Activated CD8-positive, alpha-beta T cell treated with anti-CD3 and anti-CD28 coated beads for 36 hours (primary cell): ENCODE measurements at regions not wholly inside any gene's neighbourhood (a gene's known extent, or its start where the extent isn't known, plus 50 kb on each side); places are given as distances from the start of the nearest gene placed in this dataset.

Experiments
- ATAC-seq: fragments of 200-7000 bp; cut with Tn5 transposase; one replicate; pipeline ENCODE4 v1.10.0; 2021; ENCODE audit warnings: mild to moderate bottlenecking, moderate library complexity
- CTCF ChIA-PET: fragments of 350-600 bp; sonication (Branson Sonifier 250); formaldehyde crosslinking; loops from one replicate; lab custom pipeline; 2021; ENCODE audit warnings: antibody characterized with exemption; lab: Charles Lee
- POLR2A ChIA-PET: fragments of 350-600 bp; sonication (Branson Sonifier 250); formaldehyde crosslinking; loops from one replicate; lab custom pipeline; 2021; ENCODE audit warnings: antibody characterized with exemption; lab: Charles Lee
- DNase-seq: peaks from one replicate; pipeline ENCODE4 v3.0.0-alpha.2; 2020
- H3K27ac Mint-ChIP-seq: one replicate; pipeline ENCODE4 v1.8.0; 2021; ENCODE audit warnings: mild to moderate bottlenecking, mixed read lengths
- H3K27me3 Mint-ChIP-seq: one replicate; pipeline ENCODE4 v1.8.0; 2021; ENCODE audit warnings: mixed read lengths
- H3K36me3 Mint-ChIP-seq: one replicate; pipeline ENCODE4 v1.8.0; 2021; ENCODE audit warnings: low read depth, mixed read lengths
- H3K4me1 Mint-ChIP-seq: one replicate; pipeline ENCODE4 v1.8.0; 2021; ENCODE audit warnings: low read depth, mixed read lengths
- H3K4me3 Mint-ChIP-seq: one replicate; pipeline ENCODE4 v1.8.0; 2021; ENCODE audit warnings: mild to moderate bottlenecking, moderate library complexity, mixed read lengths
- H3K9me3 Mint-ChIP-seq: one replicate; pipeline ENCODE4 v1.8.0; 2021; ENCODE audit warnings: mixed read lengths
- intact Hi-C: fragments of 100-400 bp; cut with micrococcal nuclease; formaldehyde crosslinking; loops from one replicate; pipeline ENCODE4 v1.10.0; 2022
- TF ChIP-seq, protein P1 (sequence below): fragments of 200-600 bp; IDR thresholded peaks from one replicate; pipeline ENCODE4 v1.8.0; 2022; ENCODE audit warnings: antibody characterized with exemption, mild to moderate bottlenecking

DNA sequence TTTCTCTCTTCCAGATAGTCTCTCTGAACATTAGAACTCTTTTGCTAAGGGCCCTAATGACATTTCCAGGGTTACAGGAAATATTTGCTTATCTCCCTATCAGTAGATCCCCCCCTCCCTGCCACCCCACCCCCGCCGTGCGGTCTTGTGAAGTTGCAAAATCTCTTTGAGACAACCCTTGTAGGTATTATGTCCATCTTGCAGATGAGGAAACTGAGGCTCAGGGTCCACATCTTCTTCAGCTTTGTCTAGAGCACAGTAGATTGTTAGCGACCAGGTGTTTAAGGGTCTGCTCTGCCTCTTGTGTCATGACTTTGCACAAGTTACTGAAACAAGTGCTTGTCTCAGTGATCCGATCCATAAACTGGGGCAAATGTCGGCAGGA, 65.8 kb upstream of the GATA6 start:
- H3K27me3 Mint-ChIP-seq, result peaks cover 1% of the 10 kb centered on the region
- H3K4me1 Mint-ChIP-seq, result no peaks in the 10 kb centered on the region
- POLR2A ChIA-PET, result no interaction called here
- H3K36me3 Mint-ChIP-seq, result no peaks in the 10 kb centered on the region
- DNase-seq, result no peak
- ATAC-seq, result no peak
- intact Hi-C loops, result no loop called here
- TF ChIP-seq, protein P1, sequence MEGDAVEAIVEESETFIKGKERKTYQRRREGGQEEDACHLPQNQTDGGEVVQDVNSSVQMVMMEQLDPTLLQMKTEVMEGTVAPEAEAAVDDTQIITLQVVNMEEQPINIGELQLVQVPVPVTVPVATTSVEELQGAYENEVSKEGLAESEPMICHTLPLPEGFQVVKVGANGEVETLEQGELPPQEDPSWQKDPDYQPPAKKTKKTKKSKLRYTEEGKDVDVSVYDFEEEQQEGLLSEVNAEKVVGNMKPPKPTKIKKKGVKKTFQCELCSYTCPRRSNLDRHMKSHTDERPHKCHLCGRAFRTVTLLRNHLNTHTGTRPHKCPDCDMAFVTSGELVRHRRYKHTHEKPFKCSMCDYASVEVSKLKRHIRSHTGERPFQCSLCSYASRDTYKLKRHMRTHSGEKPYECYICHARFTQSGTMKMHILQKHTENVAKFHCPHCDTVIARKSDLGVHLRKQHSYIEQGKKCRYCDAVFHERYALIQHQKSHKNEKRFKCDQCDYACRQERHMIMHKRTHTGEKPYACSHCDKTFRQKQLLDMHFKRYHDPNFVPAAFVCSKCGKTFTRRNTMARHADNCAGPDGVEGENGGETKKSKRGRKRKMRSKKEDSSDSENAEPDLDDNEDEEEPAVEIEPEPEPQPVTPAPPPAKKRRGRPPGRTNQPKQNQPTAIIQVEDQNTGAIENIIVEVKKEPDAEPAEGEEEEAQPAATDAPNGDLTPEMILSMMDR, result no peak
- CTCF ChIA-PET, result no interaction called here
- no peak overlapping the region for H3K4me3 Mint-ChIP-seq
- H3K27ac Mint-ChIP-seq, result no peak overlapping the region
- no peaks in the 10 kb centered on the region for H3K9me3 Mint-ChIP-seq

DNA sequence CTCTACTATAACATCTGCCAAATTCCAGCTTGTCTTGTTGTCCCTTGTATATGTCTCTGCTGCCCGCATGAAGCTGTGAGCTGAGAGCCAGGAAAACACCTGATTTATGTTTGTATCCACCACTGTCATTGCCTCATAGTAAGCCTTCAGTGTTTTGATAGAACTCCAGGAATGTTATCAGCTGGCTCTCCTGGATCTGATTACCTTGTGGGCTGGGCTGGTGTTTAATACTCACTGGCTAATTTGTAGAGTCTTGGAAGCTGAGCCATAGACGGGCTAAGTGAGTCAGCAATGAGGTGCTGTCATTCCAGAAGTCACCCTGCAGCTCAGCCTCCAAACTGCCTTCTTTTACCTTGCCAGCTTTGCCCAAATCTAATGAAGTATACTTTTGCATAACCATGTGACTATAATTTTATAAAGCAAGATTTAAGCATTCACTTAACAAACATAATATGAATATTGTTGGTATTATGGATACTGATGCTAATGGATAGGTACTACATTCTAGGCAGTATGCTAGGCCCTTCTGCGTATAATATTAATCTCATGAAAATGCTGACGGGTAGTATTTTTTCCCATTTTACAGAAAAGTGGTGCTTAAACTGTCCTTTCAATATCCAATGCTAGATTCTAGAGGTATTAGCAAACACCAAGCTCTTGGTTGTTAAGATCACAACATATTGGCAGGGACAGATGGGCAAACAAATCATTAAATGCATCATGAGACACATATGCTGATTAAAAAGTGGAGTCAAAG, 62.7 kb upstream of the GATA6 start:
- Mint-ChIP-seq H3K27me3 (peaks cover under 1% of the 10 kb centered on the region), H3K36me3 (no peaks in the 10 kb centered on the region), H3K9me3 (no peaks in the 10 kb centered on the region), H3K27ac (no peak overlapping the region), H3K4me3 (no peak overlapping the region), H3K4me1 (no peaks in the 10 kb centered on the region)
- ChIA-PET POLR2A (no interaction called here), CTCF (interaction anchor here (0.9 kb wide), 1 partner anchor 109 kb away, joined by 3 read pairs; no protein-coding TSS in a partner anchor)
- intact Hi-C loops, result no loop called here
- ATAC-seq, result no peak
- TF ChIP-seq, protein P1, result no peak
- DNase-seq, result no peak

DNA sequence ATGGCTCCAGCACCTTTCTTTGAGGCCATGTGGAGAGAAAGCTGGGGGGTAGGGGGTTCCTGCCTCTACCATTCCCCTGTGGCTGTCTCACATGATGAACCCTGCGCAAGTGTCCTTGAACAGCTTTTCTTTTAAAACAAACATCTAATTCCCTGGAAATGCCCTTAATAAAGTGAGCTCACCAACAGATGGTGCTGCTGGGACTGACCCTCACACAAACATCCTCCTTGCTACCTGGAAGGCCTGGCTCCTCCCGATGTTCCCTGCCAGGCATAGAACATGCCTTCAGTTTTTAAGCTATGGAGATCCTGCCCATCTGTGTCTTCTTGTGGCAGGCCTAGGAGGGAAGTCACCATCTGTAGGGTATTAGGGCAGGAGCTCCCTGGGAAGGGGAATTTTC, 60.7 kb upstream of the GATA6 start:
- H3K36me3 Mint-ChIP-seq, result no peaks in the 10 kb centered on the region
- H3K27ac Mint-ChIP-seq, result no peak overlapping the region
- TF ChIP-seq, protein P1, result no peak
- ChIA-PET POLR2A (no interaction called here), CTCF (interaction anchor here (1.1 kb wide), 2 partner anchors 111 to 455 kb away, joined by 3 read pairs; no protein-coding TSS in a partner anchor)
- no peaks in the 10 kb centered on the region for H3K4me1 Mint-ChIP-seq
- ATAC-seq, result no peak
- H3K27me3 Mint-ChIP-seq, result no peaks in the 10 kb centered on the region
- DNase-seq, result no peak
- no peak overlapping the region for H3K4me3 Mint-ChIP-seq
- intact Hi-C loops, result no loop called here
- H3K9me3 Mint-ChIP-seq, result no peaks in the 10 kb centered on the region

DNA sequence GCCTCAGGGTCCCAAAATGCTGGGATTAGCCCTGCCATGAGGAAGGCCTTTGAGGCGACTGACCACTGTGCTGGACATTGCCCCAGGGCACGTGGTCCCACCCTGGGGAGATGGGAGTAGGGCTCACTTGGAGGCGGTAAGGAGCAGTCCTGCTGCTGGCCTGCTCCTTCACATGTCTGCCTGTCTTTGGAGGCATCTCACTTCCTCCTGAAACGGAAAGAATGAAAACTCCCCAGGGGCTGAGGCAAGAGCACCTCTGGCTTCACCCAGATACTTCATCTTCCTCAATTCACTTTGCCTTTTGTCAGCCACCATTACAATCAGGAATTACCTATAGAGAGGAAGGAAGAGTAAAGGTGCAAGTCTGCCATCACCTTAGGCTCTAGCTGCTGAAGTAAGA, 59.9 kb upstream of the GATA6 start:
- intact Hi-C loops, result no loop called here
- no peak for ATAC-seq
- H3K4me1 Mint-ChIP-seq, result no peaks in the 10 kb centered on the region
- H3K27me3 Mint-ChIP-seq, result no peaks in the 10 kb centered on the region
- TF ChIP-seq, protein P1, result no peak
- ChIA-PET CTCF (no interaction called here), POLR2A (no interaction called here)
- H3K27ac Mint-ChIP-seq, result no peak overlapping the region
- no peaks in the 10 kb centered on the region for H3K9me3 Mint-ChIP-seq
- H3K36me3 Mint-ChIP-seq, result no peaks in the 10 kb centered on the region
- DNase-seq, result no peak
- H3K4me3 Mint-ChIP-seq, result no peak overlapping the region

DNA sequence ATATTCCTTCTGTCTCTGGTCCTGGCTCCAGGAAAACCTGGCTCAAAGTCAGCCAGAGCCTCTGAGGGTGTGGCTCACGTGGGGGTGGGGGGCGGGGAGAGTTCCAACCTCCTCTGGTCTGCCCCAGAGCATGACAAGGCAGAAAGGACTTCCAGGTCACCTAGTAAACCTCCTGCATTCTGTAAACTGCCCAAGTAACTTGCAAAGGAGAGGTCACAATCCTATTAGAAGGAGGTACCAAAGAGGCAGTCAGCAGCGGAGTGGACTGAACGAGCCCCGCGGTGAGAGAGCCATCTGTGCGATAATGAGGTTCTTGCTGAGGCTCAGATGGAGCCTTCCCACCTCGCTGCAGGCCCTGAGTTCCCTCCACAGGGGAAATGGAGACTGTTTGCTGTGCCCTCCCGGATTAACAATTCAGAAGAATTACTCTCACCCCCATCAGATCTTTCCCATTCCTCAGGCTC, 58.9 kb upstream of the GATA6 start:
- no peak overlapping the region for H3K27ac Mint-ChIP-seq
- POLR2A ChIA-PET, result no interaction called here
- no peak overlapping the region for H3K4me3 Mint-ChIP-seq
- DNase-seq, result no peak
- no peaks in the 10 kb centered on the region for H3K4me1 Mint-ChIP-seq
- TF ChIP-seq, protein P1, result no peak
- H3K9me3 Mint-ChIP-seq, result no peaks in the 10 kb centered on the region
- CTCF ChIA-PET, result no interaction called here
- H3K36me3 Mint-ChIP-seq, result no peaks in the 10 kb centered on the region
- H3K27me3 Mint-ChIP-seq, result no peaks in the 10 kb centered on the region
- intact Hi-C loops, result no loop called here
- no peak for ATAC-seq
